ENCODE measurements at regions not wholly inside any gene's neighbourhood (a gene's known extent, or its start where the extent isn't known, plus 50 kb on each side); places are given as distances from the start of the nearest gene placed in this dataset.

DNA sequence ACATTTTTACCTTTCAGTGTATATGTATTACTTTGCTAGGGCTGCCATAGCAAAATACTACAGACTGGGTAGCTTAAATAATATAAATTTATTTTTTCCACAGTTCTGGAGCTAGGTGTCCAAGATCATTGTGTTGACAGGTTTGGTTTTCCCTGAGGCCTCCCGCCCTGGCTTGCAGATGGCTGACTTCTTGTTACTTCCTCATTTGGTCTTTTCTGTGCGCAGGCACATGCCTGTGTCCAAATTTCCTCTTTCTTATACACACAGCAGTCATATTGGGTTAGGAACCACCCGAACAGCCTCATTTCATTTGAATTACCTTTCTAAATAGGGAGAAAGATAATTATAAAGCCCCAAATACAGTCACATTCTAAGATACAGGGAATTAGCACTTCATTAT is 521.6 kb upstream of the SORCS1 start (continued):
- TF ChIP-seq, protein P1, sequence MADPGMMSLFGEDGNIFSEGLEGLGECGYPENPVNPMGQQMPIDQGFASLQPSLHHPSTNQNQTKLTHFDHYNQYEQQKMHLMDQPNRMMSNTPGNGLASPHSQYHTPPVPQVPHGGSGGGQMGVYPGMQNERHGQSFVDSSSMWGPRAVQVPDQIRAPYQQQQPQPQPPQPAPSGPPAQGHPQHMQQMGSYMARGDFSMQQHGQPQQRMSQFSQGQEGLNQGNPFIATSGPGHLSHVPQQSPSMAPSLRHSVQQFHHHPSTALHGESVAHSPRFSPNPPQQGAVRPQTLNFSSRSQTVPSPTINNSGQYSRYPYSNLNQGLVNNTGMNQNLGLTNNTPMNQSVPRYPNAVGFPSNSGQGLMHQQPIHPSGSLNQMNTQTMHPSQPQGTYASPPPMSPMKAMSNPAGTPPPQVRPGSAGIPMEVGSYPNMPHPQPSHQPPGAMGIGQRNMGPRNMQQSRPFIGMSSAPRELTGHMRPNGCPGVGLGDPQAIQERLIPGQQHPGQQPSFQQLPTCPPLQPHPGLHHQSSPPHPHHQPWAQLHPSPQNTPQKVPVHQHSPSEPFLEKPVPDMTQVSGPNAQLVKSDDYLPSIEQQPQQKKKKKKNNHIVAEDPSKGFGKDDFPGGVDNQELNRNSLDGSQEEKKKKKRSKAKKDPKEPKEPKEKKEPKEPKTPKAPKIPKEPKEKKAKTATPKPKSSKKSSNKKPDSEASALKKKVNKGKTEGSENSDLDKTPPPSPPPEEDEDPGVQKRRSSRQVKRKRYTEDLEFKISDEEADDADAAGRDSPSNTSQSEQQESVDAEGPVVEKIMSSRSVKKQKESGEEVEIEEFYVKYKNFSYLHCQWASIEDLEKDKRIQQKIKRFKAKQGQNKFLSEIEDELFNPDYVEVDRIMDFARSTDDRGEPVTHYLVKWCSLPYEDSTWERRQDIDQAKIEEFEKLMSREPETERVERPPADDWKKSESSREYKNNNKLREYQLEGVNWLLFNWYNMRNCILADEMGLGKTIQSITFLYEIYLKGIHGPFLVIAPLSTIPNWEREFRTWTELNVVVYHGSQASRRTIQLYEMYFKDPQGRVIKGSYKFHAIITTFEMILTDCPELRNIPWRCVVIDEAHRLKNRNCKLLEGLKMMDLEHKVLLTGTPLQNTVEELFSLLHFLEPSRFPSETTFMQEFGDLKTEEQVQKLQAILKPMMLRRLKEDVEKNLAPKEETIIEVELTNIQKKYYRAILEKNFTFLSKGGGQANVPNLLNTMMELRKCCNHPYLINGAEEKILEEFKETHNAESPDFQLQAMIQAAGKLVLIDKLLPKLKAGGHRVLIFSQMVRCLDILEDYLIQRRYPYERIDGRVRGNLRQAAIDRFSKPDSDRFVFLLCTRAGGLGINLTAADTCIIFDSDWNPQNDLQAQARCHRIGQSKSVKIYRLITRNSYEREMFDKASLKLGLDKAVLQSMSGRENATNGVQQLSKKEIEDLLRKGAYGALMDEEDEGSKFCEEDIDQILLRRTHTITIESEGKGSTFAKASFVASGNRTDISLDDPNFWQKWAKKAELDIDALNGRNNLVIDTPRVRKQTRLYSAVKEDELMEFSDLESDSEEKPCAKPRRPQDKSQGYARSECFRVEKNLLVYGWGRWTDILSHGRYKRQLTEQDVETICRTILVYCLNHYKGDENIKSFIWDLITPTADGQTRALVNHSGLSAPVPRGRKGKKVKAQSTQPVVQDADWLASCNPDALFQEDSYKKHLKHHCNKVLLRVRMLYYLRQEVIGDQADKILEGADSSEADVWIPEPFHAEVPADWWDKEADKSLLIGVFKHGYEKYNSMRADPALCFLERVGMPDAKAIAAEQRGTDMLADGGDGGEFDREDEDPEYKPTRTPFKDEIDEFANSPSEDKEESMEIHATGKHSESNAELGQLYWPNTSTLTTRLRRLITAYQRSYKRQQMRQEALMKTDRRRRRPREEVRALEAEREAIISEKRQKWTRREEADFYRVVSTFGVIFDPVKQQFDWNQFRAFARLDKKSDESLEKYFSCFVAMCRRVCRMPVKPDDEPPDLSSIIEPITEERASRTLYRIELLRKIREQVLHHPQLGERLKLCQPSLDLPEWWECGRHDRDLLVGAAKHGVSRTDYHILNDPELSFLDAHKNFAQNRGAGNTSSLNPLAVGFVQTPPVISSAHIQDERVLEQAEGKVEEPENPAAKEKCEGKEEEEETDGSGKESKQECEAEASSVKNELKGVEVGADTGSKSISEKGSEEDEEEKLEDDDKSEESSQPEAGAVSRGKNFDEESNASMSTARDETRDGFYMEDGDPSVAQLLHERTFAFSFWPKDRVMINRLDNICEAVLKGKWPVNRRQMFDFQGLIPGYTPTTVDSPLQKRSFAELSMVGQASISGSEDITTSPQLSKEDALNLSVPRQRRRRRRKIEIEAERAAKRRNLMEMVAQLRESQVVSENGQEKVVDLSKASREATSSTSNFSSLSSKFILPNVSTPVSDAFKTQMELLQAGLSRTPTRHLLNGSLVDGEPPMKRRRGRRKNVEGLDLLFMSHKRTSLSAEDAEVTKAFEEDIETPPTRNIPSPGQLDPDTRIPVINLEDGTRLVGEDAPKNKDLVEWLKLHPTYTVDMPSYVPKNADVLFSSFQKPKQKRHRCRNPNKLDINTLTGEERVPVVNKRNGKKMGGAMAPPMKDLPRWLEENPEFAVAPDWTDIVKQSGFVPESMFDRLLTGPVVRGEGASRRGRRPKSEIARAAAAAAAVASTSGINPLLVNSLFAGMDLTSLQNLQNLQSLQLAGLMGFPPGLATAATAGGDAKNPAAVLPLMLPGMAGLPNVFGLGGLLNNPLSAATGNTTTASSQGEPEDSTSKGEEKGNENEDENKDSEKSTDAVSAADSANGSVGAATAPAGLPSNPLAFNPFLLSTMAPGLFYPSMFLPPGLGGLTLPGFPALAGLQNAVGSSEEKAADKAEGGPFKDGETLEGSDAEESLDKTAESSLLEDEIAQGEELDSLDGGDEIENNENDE (IDR thresholded peaks at IDR 0.05; ENCODE audit: insufficient replicate concordance, low read length) = no peak
- TF ChIP-seq TBP (IDR thresholded peaks at IDR 0.05; ENCODE audit: low read depth, low read length) (no peak), EGR1 (IDR thresholded peaks at IDR 0.05; ENCODE audit: borderline replicate concordance, low read depth, low read length) (no peak), ASH2L (IDR thresholded peaks at IDR 0.05; ENCODE audit: low read length) (no peak), ZNF274 (IDR thresholded peaks at IDR 0.05; ENCODE audit: borderline replicate concordance, extremely low read depth, low read length) (no peak), SP4 (IDR thresholded peaks at IDR 0.05; ENCODE audit: low read length) (no peak), TAF1 (IDR thresholded peaks at IDR 0.05; ENCODE audit: low read depth, low read length) (no peak), SRF (IDR thresholded peaks at IDR 0.05; ENCODE audit: low read depth, low read length) (no peak), EP300 (IDR thresholded peaks at IDR 0.05; ENCODE audit: borderline replicate concordance in 1 of 2, low read depth in 2 of 2, low read length in 2 of 2) (no peak), JUN (IDR thresholded peaks at IDR 0.05; ENCODE audit: low read depth, low read length) (no peak), RNF2 (IDR thresholded peaks at IDR 0.05; ENCODE audit: borderline replicate concordance, low read depth, low read length, missing control alignments, poor library complexity, severe bottlenecking) (no peak)
- TF ChIP-seq, protein P2, sequence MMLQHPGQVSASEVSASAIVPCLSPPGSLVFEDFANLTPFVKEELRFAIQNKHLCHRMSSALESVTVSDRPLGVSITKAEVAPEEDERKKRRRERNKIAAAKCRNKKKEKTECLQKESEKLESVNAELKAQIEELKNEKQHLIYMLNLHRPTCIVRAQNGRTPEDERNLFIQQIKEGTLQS (IDR thresholded peaks at IDR 0.05; ENCODE audit: insufficient read depth, low read depth, low read length) = no peak
